Caco-2 (cell line): ENCODE measurements at regions not wholly inside any gene's neighbourhood (a gene's known extent, or its start where the extent isn't known, plus 50 kb on each side); places are given as distances from the start of the nearest gene placed in this dataset.

Experiments used
- BruUV-seq: library from RNA; stranded (reverse); fragments of 400-500 nt; replicated peaks from 2 replicates; lab custom pipeline; 2021; lab: Mats Ljungman, UMichigan
- CTCF ChIA-PET: fragments of 300-600 bp; sonication (Branson Sonifier 250); formaldehyde crosslinking; loops from one replicate; lab custom pipeline; 2022; ENCODE audit warnings: antibody characterized with exemption; lab: Charles Lee
- POLR2A ChIA-PET: fragments of 300-600 bp; sonication (Branson Sonifier 250); formaldehyde crosslinking; loops from one replicate; lab custom pipeline; 2022; ENCODE audit warnings: antibody characterized with exemption; lab: Charles Lee
- DNase-seq, 2 experiments: peaks; one replicate each; pipeline versions ENCODE4 v3.0.0 to v3.0.0-alpha.2; 2020 to 2022
- H3K27me3 ChIP-seq: replicated peaks from 2 replicates; pipeline ENCODE4 v1.6.0; 2011; ENCODE audit warnings: low read length; ENCODE audit not compliant: control insufficient read depth, insufficient read depth
- H3K36me3 ChIP-seq: 2 replicates; pipeline ENCODE4 v1.5.1; 2011; ENCODE audit warnings: low read length; ENCODE audit not compliant: control insufficient read depth, insufficient read depth
- H3K4me1 ChIP-seq: fragments of 250-450 bp; sonication (Bioruptor Pico); 2 replicates; pipeline ENCODE4 v1.5.1; 2020; ENCODE audit warnings: mild to moderate bottlenecking
- H3K4me3 ChIP-seq: 2 replicates; pipeline ENCODE4 v1.5.1; 2011; ENCODE audit warnings: low read depth, mild to moderate bottlenecking, control low read depth, low read length
- H3K9me3 ChIP-seq: fragments of 250-450 bp; sonication (Bioruptor Pico); 2 replicates; pipeline ENCODE4 v1.5.1; 2020; ENCODE audit warnings: mild to moderate bottlenecking, moderate library complexity
- H3K27ac Mint-ChIP-seq: one replicate; pipeline ENCODE4 v1.8.0; 2022; ENCODE audit warnings: mixed read lengths; ENCODE audit not compliant: unreplicated experiment
- H3K27me3 Mint-ChIP-seq: one replicate; pipeline ENCODE4 v1.8.0; 2022; ENCODE audit warnings: mixed read lengths; ENCODE audit not compliant: insufficient read depth, unreplicated experiment
- H3K36me3 Mint-ChIP-seq: one replicate; pipeline ENCODE4 v1.8.0; 2022; ENCODE audit warnings: mild to moderate bottlenecking, mixed read lengths; ENCODE audit not compliant: insufficient read depth, unreplicated experiment
- H3K4me1 Mint-ChIP-seq: one replicate; pipeline ENCODE4 v1.8.0; 2022; ENCODE audit warnings: low read depth, mixed read lengths; ENCODE audit not compliant: unreplicated experiment
- H3K4me3 Mint-ChIP-seq: one replicate; pipeline ENCODE4 v1.8.0; 2022; ENCODE audit warnings: mild to moderate bottlenecking, moderate library complexity, mixed read lengths; ENCODE audit not compliant: unreplicated experiment
- H3K9me3 Mint-ChIP-seq: one replicate; pipeline ENCODE4 v1.8.0; 2022; ENCODE audit warnings: mixed read lengths; ENCODE audit not compliant: unreplicated experiment
- intact Hi-C: fragments of 100-400 bp; cut with micrococcal nuclease; formaldehyde crosslinking; loops from one replicate; pipeline ENCODE4 v1.10.0; 2022; ENCODE audit not compliant: unreplicated experiment
- TF ChIP-seq, protein P1 (sequence below), 2 experiments: fragments of 200-600 bp in 1 of 2; IDR thresholded peaks; 1 replicate in 1 of 2; 2 replicates in 1 of 2; pipeline versions ENCODE4 v1.5.1 to v1.8.0; 2011 to 2022; ENCODE audit warnings: antibody characterized with exemption in 1 of 2, control low read depth in 1 of 2, inconsistent platforms in 1 of 2, low read depth in 1 of 2, low read length in 1 of 2, mild to moderate bottlenecking in 1 of 2, moderate library complexity in 1 of 2; ENCODE audit not compliant: insufficient read depth in 1 of 2, severe bottlenecking in 1 of 2, unreplicated experiment in 1 of 2

DNA sequence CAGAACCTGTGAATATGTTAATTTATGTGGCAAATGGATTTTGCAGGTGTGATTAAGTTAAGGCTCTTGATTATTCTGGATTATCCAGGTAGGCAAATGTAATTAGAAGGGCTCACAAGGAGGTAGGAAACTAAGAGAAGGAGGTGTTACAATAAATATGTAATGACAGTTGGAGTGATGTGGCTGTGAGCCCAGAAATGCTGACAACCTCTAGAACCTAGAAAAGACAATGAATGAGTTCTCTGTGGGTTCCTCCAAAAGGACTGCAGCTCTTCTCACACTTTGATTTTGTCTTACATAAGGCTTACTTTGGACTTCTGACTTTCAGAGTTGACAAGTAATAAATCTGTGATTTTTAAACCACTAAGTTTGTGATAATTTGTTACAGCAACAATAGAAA is 406.6 kb upstream of the EPHA7 start:
- TF ChIP-seq, protein P1, sequence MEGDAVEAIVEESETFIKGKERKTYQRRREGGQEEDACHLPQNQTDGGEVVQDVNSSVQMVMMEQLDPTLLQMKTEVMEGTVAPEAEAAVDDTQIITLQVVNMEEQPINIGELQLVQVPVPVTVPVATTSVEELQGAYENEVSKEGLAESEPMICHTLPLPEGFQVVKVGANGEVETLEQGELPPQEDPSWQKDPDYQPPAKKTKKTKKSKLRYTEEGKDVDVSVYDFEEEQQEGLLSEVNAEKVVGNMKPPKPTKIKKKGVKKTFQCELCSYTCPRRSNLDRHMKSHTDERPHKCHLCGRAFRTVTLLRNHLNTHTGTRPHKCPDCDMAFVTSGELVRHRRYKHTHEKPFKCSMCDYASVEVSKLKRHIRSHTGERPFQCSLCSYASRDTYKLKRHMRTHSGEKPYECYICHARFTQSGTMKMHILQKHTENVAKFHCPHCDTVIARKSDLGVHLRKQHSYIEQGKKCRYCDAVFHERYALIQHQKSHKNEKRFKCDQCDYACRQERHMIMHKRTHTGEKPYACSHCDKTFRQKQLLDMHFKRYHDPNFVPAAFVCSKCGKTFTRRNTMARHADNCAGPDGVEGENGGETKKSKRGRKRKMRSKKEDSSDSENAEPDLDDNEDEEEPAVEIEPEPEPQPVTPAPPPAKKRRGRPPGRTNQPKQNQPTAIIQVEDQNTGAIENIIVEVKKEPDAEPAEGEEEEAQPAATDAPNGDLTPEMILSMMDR (IDR thresholded peaks at IDR 0.05; ENCODE audit: insufficient read depth in 1 of 2, low read depth in 1 of 2, low read length in 1 of 2, severe bottlenecking in 1 of 2, unreplicated experiment in 1 of 2): no peak
- no TSS peak for BruUV-seq
- no peak for DNase-seq
- intact Hi-C loops: no loop called here
- Mint-ChIP-seq H3K27ac (no peak overlapping the region), H3K4me3 (no peak overlapping the region), H3K4me1 (no peaks in the 10 kb centered on the region), H3K36me3 (no peaks in the 10 kb centered on the region), H3K27me3 (no peaks in the 10 kb centered on the region), H3K9me3 (no peaks in the 10 kb centered on the region)
- CTCF ChIA-PET: no interaction called here
- POLR2A ChIA-PET: no interaction called here
- H3K27me3 ChIP-seq: no peaks in the 10 kb centered on the region
- H3K4me3 ChIP-seq: no peak overlapping the region
- H3K9me3 ChIP-seq: no peaks in the 10 kb centered on the region
- H3K36me3 ChIP-seq: no peaks in the 10 kb centered on the region
- H3K4me1 ChIP-seq: no peaks in the 10 kb centered on the region

DNA sequence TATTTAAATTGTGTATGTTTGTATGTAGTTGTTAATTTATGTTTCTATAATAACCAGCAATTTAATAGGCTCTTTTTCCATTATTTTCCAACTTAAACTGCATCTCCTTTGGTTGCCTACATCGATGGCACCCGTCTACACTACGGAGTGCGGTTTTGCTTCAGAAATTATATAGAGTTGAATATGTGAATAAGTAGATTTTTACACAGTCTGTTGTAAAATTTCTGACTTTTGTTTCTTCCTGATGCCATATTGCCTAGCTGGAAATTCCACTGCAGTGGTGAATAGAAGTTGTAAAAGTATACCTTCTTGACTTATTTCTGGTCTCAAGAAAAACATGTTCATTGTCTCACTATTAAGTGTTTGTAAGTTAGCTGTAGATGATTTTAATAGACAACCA is 404.1 kb upstream of the EPHA7 start:
- Mint-ChIP-seq H3K4me3 (no peak overlapping the region), H3K4me1 (no peaks in the 10 kb centered on the region), H3K36me3 (no peaks in the 10 kb centered on the region), H3K9me3 (no peaks in the 10 kb centered on the region), H3K27ac (no peak overlapping the region), H3K27me3 (no peaks in the 10 kb centered on the region)
- CTCF ChIA-PET: no interaction called here
- Histone ChIP-seq H3K9me3 (no peaks in the 10 kb centered on the region), H3K4me1 (no peaks in the 10 kb centered on the region), H3K4me3 (no peak overlapping the region), H3K27me3 (no peaks in the 10 kb centered on the region), H3K36me3 (no peaks in the 10 kb centered on the region)
- POLR2A ChIA-PET: no interaction called here
- TF ChIP-seq, protein P1 (IDR thresholded peaks at IDR 0.05; ENCODE audit: insufficient read depth in 1 of 2, low read depth in 1 of 2, low read length in 1 of 2, severe bottlenecking in 1 of 2, unreplicated experiment in 1 of 2): no peak
- no TSS peak for BruUV-seq
- intact Hi-C loops: no loop called here
- no peak for DNase-seq

DNA sequence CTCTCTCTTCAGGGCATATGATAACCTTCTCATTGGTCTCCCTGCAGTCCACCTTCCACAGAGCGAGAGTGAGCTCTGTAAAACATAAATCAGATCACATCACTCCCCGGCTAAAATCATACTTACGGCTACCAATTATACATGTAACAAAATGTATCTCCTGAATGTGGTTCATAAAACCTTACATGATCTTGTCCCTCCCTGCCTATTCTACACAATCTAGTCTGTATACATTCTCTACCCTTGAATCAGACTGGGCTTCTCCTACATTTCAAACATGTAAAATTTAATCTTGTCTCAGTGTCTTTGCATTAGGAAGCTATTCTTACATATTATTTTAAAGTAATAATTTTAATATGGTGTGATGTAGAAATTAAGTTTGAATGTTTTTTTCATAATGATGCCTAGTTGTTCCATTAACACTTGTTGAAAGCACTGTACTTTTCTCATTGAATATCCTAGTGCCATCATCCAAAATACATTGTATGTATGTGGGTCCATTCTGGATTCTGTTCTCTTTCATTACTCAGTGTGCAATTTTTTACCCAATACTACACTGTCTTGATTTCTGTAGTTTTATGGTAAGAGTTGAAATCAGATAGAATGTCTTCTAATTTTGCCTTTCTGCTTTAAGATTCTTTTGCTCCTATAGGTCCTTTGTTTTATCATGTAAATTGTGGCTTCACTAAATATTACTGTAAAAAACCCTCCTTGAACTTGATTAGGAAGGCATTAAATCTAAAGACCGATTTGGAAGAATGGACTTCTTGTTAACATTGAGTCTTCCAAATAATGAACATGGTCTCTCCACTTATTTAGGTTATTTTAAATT is 403.3 kb upstream of the EPHA7 start:
- Mint-ChIP-seq H3K9me3 (no peaks in the 10 kb centered on the region), H3K4me3 (no peak overlapping the region), H3K27me3 (no peaks in the 10 kb centered on the region), H3K27ac (no peak overlapping the region), H3K36me3 (no peaks in the 10 kb centered on the region), H3K4me1 (no peaks in the 10 kb centered on the region)
- ChIA-PET POLR2A (no interaction called here), CTCF (no interaction called here)
- Histone ChIP-seq H3K4me3 (no peak overlapping the region), H3K36me3 (no peaks in the 10 kb centered on the region), H3K4me1 (no peaks in the 10 kb centered on the region), H3K9me3 (no peaks in the 10 kb centered on the region), H3K27me3 (no peaks in the 10 kb centered on the region)
- TF ChIP-seq, protein P1 (IDR thresholded peaks at IDR 0.05; ENCODE audit: insufficient read depth in 1 of 2, low read depth in 1 of 2, low read length in 1 of 2, severe bottlenecking in 1 of 2, unreplicated experiment in 1 of 2): no peak
- no TSS peak for BruUV-seq
- intact Hi-C loops: no loop called here
- no peak for DNase-seq
